Activated naive CD8-positive, alpha-beta T cell treated with anti-CD3 and anti-CD28 coated beads for 36 hours (primary cell): ENCODE measurements at regions not wholly inside any gene's neighbourhood (a gene's known extent, or its start where the extent isn't known, plus 50 kb on each side); places are given as distances from the start of the nearest gene placed in this dataset.

Experiments used
- DNase-seq: peaks from one replicate; pipeline ENCODE4 v3.0.0; 2021
- H3K27ac Mint-ChIP-seq: one replicate; pipeline ENCODE4 v1.8.0; 2022; ENCODE audit warnings: mild to moderate bottlenecking, moderate library complexity, mixed read lengths
- H3K27me3 Mint-ChIP-seq: one replicate; pipeline ENCODE4 v1.8.0; 2022; ENCODE audit warnings: mild to moderate bottlenecking, mixed read lengths
- H3K36me3 Mint-ChIP-seq: one replicate; pipeline ENCODE4 v1.8.0; 2021; ENCODE audit warnings: mild to moderate bottlenecking, mixed read lengths
- H3K4me1 Mint-ChIP-seq: one replicate; pipeline ENCODE4 v1.8.0; 2021; ENCODE audit warnings: mixed read lengths
- H3K4me3 Mint-ChIP-seq: one replicate; pipeline ENCODE4 v1.8.0; 2022; ENCODE audit warnings: mild to moderate bottlenecking, moderate library complexity, mixed read lengths
- H3K9me3 Mint-ChIP-seq: one replicate; pipeline ENCODE4 v1.8.0; 2022; ENCODE audit warnings: mixed read lengths

DNA sequence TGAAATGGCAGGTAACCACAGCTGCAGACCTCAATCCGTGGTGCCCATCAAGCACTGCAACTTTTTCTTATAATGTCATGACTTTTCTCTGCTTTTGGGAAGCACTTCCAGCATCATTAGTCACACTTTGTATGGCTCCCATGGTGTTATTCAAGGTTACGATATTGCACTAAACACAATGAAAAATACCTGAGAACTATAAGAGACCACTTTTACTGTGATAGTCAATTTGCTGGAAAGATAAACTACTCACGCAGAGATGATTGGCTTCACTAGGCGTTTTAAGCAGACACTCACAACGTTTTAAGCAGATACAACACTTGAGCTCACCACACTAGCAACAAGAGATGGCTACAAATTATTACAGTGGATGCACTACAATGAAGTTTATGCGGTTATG lies 103.2 kb upstream of the CHRM3 start:
- H3K4me3 Mint-ChIP-seq = no peak overlapping the region

DNA sequence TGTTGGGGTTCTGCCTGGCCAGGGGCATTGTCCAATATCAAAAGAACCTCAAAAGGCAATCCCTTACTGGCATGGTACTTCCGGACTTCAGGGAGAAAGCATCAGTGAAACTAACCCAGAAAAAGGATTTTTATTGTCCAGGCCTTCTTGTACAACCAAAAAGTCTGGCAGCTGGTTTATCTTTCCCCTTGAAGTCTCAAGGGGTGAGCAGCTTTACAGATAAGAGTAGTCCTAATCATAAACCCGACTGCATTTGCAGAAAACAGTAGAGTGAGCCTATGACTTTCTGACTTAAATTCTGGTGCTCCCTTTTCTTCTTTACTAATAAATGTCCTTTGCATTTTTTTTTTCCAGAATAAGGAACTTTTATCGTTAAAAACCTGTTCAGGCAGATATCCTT lies 104.0 kb upstream of the CHRM3 start:
- Mint-ChIP-seq H3K4me1 (no peaks in the 10 kb centered on the region), H3K36me3 (no peaks in the 10 kb centered on the region), H3K27me3 (peaks cover 7% of the 10 kb centered on the region)

More for the DNA sequence above, 103.2 kb upstream of the CHRM3 start:
- H3K9me3 Mint-ChIP-seq = no peaks in the 10 kb centered on the region
- H3K36me3 Mint-ChIP-seq = no peaks in the 10 kb centered on the region
- DNase-seq = no peak
- H3K4me1 Mint-ChIP-seq = no peaks in the 10 kb centered on the region
- H3K27ac Mint-ChIP-seq = no peak overlapping the region
- peaks cover 7% of the 10 kb centered on the region for H3K27me3 Mint-ChIP-seq

DNA sequence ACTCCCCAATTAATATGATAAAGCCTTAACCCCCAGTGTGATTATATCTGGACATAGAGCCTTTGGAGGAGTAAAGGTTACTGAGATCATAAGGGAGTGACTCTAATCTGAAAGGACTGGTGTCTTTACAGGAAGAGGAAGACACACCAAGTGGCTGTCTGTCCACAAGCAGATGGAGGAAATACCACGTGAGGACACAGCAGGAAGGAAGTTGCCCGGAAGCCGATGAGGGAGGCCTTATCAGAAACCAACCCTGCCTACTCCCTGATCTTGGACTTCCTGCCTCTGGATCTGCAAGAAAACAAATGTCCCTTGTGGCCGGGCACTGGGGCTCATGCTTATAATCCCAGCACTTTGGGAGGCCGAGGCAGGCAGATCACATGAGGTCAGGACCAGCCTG lies 110.3 kb upstream of the CHRM3 start:
- peaks cover 4% of the 10 kb centered on the region for H3K9me3 Mint-ChIP-seq
- no peaks in the 10 kb centered on the region for H3K36me3 Mint-ChIP-seq

More for the DNA sequence above, 104.0 kb upstream of the CHRM3 start:
- Mint-ChIP-seq H3K9me3 (no peaks in the 10 kb centered on the region), H3K27ac (no peak overlapping the region), H3K4me3 (no peak overlapping the region)
- no peak for DNase-seq

DNA sequence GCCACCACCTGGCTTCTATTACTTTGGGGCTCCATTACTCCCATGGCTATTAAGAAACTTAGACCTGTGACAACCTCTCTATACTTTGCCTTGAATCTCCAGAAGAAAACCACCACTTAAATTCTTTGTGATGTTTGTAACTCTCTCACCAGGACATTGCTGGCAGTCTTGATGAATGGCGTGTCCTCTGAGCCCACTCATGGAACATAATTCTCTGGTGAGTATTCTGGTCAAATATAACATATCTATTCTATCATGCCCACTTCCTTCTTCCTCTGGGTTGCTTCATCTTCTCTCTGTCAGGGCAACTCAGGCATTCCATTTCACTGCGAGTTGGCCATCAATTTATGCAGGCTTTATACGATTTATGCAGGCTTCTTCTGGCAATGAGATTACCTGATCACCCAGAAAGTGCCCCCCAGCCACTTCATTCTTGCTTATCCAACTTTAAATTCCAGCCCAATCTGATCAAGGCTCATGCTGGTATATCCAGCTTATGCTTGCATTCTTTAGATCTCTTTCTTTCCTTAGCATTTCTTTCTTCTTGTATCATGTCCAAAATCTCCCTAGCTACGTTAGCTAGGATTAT lies 112.0 kb upstream of the CHRM3 start:
- no peaks in the 10 kb centered on the region for H3K27me3 Mint-ChIP-seq
- no peaks in the 10 kb centered on the region for H3K4me1 Mint-ChIP-seq
- H3K9me3 Mint-ChIP-seq = peaks cover 4% of the 10 kb centered on the region
- H3K4me3 Mint-ChIP-seq = no peak overlapping the region
- DNase-seq = no peak
- H3K27ac Mint-ChIP-seq = no peak overlapping the region
- H3K36me3 Mint-ChIP-seq = no peaks in the 10 kb centered on the region

More for the DNA sequence above, 110.3 kb upstream of the CHRM3 start:
- no peaks in the 10 kb centered on the region for H3K4me1 Mint-ChIP-seq
- H3K4me3 Mint-ChIP-seq = no peak overlapping the region
- no peak for DNase-seq
- no peak overlapping the region for H3K27ac Mint-ChIP-seq
- H3K27me3 Mint-ChIP-seq = no peaks in the 10 kb centered on the region

DNA sequence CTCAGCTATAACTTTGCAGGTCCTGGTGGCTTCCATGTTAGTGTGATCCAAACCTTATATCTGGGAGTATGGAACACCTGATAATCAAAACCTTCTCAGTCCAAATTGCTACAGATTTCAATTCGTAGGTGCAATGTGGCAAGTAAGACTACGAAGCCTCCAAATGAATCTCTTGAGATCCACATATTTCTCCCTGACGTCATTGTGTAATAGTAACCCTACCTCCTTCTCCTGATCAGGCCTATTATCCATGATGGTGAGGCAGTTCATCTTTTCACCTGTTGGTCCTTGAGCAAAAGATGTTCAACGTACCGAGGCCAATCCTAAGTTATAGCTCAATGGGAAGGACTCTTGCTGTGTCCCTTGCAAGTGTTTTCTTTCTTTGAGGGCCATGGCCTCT lies 115.9 kb upstream of the CHRM3 start:
- H3K27ac Mint-ChIP-seq = no peak overlapping the region
- H3K9me3 Mint-ChIP-seq = peaks cover 4% of the 10 kb centered on the region
- no peaks in the 10 kb centered on the region for H3K27me3 Mint-ChIP-seq
- no peak for DNase-seq
- H3K4me3 Mint-ChIP-seq = no peak overlapping the region
- no peaks in the 10 kb centered on the region for H3K4me1 Mint-ChIP-seq
- no peaks in the 10 kb centered on the region for H3K36me3 Mint-ChIP-seq

DNA sequence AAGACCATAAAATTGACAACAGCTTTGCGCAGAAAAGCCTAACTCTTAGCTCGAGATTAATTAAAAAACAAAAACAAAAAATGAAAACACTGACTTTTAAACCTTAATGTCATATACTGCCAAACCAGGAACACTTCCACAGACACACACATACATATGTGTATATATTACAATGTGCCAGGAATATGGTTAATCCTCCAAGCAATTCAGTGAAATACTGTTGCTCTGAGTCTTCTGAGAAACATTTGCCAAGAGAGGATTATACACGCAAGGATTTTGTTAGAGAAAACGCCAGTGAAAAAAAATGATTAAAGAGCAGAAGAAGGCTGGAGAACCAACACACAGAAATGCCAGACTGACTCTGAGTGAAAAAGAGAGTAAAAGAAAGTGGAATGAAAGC lies 116.7 kb upstream of the CHRM3 start:
- Mint-ChIP-seq H3K4me1 (no peaks in the 10 kb centered on the region), H3K9me3 (peaks cover 4% of the 10 kb centered on the region), H3K27me3 (no peaks in the 10 kb centered on the region), H3K27ac (no peak overlapping the region), H3K36me3 (no peaks in the 10 kb centered on the region), H3K4me3 (no peak overlapping the region)
- no peak for DNase-seq

DNA sequence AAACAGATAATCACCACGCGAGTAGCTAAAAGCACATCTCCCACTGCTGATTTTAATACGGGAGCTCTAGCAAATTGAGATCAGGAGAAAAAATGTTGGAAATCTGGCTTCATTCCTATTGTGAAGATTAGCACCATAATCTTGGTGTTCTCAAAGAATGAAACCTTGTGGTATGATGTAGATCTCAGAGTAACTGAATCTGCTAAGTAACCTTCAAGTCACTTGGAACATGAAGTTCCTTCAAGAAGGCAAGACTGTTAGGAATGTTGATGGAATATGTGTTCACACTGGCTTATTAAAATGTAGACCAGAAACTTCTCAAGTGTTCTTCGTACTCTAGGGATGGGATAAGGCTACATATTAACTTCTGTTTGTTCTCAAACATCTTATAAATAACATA lies 117.4 kb upstream of the CHRM3 start:
- Mint-ChIP-seq H3K27ac (no peak overlapping the region), H3K36me3 (no peaks in the 10 kb centered on the region), H3K9me3 (peaks cover 3% of the 10 kb centered on the region), H3K4me1 (no peaks in the 10 kb centered on the region), H3K4me3 (no peak overlapping the region), H3K27me3 (no peaks in the 10 kb centered on the region)
- DNase-seq = no peak

DNA sequence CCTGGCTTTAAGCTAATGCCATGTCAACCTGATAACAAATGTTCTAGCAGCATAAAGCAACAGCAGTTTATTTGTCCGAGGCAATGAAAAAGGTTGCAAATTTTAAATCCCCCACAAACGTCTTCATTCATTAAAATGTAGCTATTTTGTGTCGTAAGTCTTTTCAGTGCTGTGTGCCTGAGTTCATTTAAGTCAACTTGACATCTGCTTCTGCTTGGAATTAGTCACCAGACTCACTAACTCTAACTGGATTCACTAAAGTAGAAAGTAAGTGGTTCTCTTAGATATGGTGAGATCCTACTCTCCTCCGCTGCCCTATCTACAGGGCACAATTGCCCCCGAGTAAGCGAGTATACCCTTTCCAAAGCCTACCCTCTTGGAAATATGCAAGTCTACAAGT lies 118.4 kb upstream of the CHRM3 start:
- Mint-ChIP-seq H3K4me1 (no peaks in the 10 kb centered on the region), H3K27me3 (no peaks in the 10 kb centered on the region), H3K9me3 (no peaks in the 10 kb centered on the region), H3K27ac (no peak overlapping the region), H3K4me3 (no peak overlapping the region), H3K36me3 (no peaks in the 10 kb centered on the region)
- no peak for DNase-seq

DNA sequence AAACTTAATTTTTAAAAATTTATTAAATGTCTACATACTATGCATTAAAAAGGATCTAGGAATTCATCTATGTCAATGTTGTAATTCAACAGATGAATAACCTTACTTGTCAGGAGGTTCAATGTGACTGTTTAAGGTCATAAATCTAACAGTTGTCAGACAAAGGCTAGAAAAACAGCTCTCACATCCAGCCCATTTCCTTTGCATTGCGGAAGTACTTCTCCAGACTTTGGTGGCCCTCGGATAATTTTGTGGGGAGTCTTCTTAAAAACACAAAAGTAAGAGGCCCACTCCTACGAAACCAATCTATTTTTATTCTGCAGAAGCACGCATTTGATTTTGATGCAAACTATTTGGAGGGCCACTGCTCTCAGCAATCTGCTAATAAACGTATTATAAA lies 122.6 kb upstream of the CHRM3 start:
- H3K36me3 Mint-ChIP-seq = no peaks in the 10 kb centered on the region
- no peak overlapping the region for H3K27ac Mint-ChIP-seq
- no peaks in the 10 kb centered on the region for H3K27me3 Mint-ChIP-seq
- no peaks in the 10 kb centered on the region for H3K9me3 Mint-ChIP-seq
- H3K4me3 Mint-ChIP-seq = no peak overlapping the region
- no peak for DNase-seq
- H3K4me1 Mint-ChIP-seq = no peaks in the 10 kb centered on the region

DNA sequence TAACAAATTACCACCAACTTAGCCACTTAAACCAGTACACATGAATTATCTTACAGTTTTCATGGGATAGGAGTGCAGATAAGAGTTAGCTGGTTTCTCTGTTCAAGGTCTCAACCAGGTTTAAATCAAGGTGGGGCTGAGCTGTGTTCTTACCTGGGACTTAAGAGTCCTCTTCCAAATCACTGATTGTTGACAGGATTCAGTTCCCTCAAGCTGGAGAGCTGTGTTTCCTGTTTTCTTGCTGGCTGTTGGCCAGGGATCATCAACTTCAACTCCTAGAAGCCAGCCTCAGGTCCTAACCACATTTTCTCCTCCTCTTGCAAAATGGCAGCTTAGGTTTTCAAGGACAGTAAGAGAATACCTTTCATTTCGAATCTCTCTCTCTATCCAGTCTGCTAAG lies 123.8 kb upstream of the CHRM3 start:
- Mint-ChIP-seq H3K4me3 (no peak overlapping the region), H3K36me3 (no peaks in the 10 kb centered on the region), H3K27me3 (no peaks in the 10 kb centered on the region), H3K9me3 (no peaks in the 10 kb centered on the region), H3K27ac (no peak overlapping the region), H3K4me1 (no peaks in the 10 kb centered on the region)
- no peak for DNase-seq

DNA sequence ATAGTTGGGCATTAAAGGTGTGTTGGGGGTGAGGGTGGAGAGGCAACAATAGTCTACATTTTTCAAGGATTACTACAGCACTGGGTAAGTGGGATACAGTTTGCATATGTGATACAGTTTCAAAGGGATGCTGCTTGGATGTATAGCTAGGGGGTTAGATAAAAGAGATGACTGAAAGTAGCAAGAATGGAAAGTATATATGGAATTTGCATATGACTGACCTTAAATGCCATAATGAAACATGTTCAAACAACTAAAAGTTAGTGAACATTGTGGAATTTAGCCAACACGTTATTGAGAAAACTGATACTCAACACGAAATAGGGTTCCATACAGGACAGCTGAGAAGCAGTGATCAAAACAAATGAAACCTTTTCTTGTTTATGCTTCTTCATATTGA lies 124.8 kb upstream of the CHRM3 start:
- H3K9me3 Mint-ChIP-seq = no peaks in the 10 kb centered on the region
- no peak overlapping the region for H3K4me3 Mint-ChIP-seq
- H3K4me1 Mint-ChIP-seq = no peaks in the 10 kb centered on the region
- H3K27me3 Mint-ChIP-seq = no peaks in the 10 kb centered on the region
- no peak overlapping the region for H3K27ac Mint-ChIP-seq
- DNase-seq = no peak
- no peaks in the 10 kb centered on the region for H3K36me3 Mint-ChIP-seq

DNA sequence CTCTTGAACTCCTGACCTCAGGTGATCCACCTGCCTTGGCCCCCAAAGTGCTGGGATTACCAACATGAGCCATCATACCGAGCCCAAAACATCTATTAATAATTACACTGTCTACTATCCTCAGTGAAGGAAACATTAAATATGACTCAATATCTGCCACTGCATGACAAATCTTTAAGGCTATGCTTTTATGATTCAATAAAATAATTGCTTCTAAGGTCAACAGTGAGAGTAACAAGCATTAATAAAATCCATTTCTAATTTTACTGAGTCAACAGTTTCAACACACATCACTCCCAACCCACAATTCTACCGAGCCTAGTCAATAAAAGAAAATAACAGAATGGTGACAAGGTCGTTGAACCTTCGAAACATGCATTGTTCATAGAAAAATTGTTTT lies 125.5 kb upstream of the CHRM3 start:
- Mint-ChIP-seq H3K9me3 (no peaks in the 10 kb centered on the region), H3K4me1 (no peaks in the 10 kb centered on the region), H3K27me3 (no peaks in the 10 kb centered on the region), H3K36me3 (no peaks in the 10 kb centered on the region), H3K4me3 (no peak overlapping the region), H3K27ac (no peak overlapping the region)
- no peak for DNase-seq

DNA sequence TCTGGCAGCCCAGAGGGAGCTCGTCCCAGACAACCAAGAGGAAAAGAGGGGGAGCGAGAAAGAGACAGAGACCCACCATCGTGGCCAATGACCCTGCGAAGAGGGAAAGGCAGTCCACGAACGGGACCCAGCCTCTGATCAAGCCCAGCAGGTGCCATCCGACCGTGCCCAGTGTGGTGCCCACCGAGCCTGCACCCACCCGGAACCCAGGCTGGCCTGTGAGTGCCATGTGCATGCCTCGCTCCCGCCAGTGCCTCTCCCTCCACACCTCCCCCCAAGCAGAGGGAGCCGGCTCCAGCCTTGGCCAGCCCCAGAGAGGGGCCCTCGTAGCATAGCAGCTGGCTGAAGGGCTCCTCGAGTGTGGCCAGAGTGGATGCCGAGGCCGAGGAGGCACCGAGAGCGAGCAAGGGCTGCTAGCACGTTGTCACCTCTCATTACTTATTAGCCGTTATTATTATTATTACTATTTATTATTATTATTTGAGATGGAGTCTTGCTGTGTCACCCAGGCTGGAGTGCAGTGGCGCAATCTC lies 130.7 kb upstream of the CHRM3 start:
- no peaks in the 10 kb centered on the region for H3K27me3 Mint-ChIP-seq
- no peaks in the 10 kb centered on the region for H3K4me1 Mint-ChIP-seq
- no peaks in the 10 kb centered on the region for H3K9me3 Mint-ChIP-seq
- no peak for DNase-seq
- H3K4me3 Mint-ChIP-seq = no peak overlapping the region
- no peaks in the 10 kb centered on the region for H3K36me3 Mint-ChIP-seq
- H3K27ac Mint-ChIP-seq = no peak overlapping the region

DNA sequence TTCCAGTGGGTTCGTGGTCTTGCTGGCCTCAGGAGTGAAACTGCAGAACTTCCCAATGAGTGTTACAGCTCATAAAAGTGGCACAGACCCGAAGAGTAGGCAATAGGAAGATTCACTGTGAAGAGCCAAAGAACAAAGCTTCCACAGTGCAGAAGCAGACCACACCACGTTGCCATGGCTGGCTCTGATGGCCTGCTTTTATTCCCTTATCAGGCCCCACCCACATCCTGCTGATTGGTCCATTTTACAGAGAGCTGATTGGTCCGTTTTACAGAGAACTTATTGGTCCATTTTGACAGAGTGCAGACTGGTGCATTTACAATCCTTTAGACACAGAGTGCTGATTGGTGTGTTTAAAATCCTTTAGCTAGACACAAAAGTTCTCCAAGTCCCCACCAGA lies 131.4 kb upstream of the CHRM3 start:
- DNase-seq = no peak
- Mint-ChIP-seq H3K4me3 (no peak overlapping the region), H3K27ac (no peak overlapping the region), H3K36me3 (no peaks in the 10 kb centered on the region), H3K9me3 (no peaks in the 10 kb centered on the region), H3K27me3 (no peaks in the 10 kb centered on the region), H3K4me1 (no peaks in the 10 kb centered on the region)

DNA sequence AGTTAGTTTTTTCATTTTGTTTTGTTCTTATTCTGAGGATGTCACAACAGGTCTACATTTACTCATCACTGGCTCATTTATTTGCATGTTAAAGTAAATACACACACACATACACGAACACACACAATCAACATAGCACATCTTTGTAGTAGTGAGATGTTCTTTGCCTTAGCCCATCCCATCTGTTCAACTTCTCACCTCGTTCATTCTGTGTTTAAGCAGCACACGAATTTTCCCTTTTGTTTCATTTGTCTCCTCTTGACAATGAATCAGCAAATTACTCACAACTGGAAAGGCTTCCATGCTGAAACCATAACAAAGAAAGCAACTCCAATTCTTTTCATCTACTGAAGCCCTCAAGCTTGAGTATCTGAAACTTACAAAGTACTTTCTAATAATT lies 133.3 kb upstream of the CHRM3 start:
- no peak for DNase-seq
- no peaks in the 10 kb centered on the region for H3K36me3 Mint-ChIP-seq
- no peaks in the 10 kb centered on the region for H3K9me3 Mint-ChIP-seq
- no peak overlapping the region for H3K27ac Mint-ChIP-seq
- H3K4me1 Mint-ChIP-seq = no peaks in the 10 kb centered on the region
- no peak overlapping the region for H3K4me3 Mint-ChIP-seq
- no peaks in the 10 kb centered on the region for H3K27me3 Mint-ChIP-seq

DNA sequence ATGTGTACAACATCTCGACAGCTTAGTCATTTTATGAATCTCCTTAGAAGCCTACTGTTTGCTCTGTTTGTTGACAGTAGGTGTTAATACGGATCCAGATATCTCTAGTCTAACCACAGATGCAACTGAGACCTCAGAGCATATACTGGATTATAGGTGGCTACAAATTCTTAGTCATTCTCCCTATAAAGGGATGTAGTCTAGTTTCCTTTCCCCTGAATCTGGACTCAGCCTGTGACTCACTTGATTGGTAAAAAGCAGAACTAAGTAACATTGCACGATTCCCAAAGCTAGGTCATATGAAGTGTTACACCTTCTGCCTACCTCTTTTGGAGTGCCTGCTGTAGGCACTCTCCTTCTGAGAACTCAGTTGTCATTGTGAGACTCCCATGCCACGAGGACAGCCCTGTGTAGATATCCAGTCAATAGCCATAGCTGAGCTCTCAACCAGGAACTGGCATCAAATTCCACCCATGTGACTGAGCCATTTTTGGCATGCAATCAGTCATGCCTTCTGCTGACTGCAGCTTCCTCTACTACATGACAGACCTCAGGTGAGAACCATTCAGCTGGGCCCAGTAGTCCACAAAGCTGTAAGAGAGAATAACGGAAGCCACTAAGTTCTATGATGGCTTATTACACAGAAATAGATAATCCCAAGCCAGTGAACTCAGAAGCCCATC lies 135.9 kb upstream of the CHRM3 start:
- Mint-ChIP-seq H3K4me3 (no peak overlapping the region), H3K9me3 (no peaks in the 10 kb centered on the region), H3K36me3 (no peaks in the 10 kb centered on the region), H3K4me1 (no peaks in the 10 kb centered on the region), H3K27me3 (no peaks in the 10 kb centered on the region), H3K27ac (no peak overlapping the region)
- DNase-seq = no peak
